ENCODE measurements at regions not wholly inside any gene's neighbourhood (a gene's known extent, or its start where the extent isn't known, plus 50 kb on each side); places are given as distances from the start of the nearest gene placed in this dataset.

GRCh38 chr7:41039386-41039953 lies 663.4 kb downstream of the INHBA start:
- peaks cover 2% of the 10 kb centered on the region for H3K9me3 Mint-ChIP-seq
- H3K27me3 Mint-ChIP-seq (ENCODE audit: low read depth) = peaks cover 3% of the 10 kb centered on the region
- no peak overlapping the region for H3K27ac Mint-ChIP-seq (ENCODE audit: unreplicated experiment)
- DNase-seq (ENCODE audit: low read depth, low spot score) = no peak
- no peak overlapping the region for H3K4me3 Mint-ChIP-seq
- TF ChIP-seq CTCF (conservative IDR thresholded peaks at IDR 0.05) = no peak
- H3K4me1 Mint-ChIP-seq = peaks cover 9% of the 10 kb centered on the region
- no peaks in the 10 kb centered on the region for H3K36me3 Mint-ChIP-seq (ENCODE audit: low read depth)

GRCh38 chr7:41038211-41038610 lies 664.7 kb downstream of the INHBA start:
- Mint-ChIP-seq H3K4me1 (peaks cover 9% of the 10 kb centered on the region), H3K9me3 (peaks cover 1% of the 10 kb centered on the region), H3K4me3 (no peak overlapping the region), H3K36me3 (ENCODE audit: low read depth) (no peaks in the 10 kb centered on the region), H3K27me3 (ENCODE audit: low read depth) (peaks cover 3% of the 10 kb centered on the region), H3K27ac (ENCODE audit: unreplicated experiment) (no peak overlapping the region)
- no peak for DNase-seq (ENCODE audit: low read depth, low spot score)
- no peak for TF ChIP-seq CTCF (conservative IDR thresholded peaks at IDR 0.05)

GRCh38 chr7:41037691-41038090 lies 665.2 kb downstream of the INHBA start:
- Mint-ChIP-seq H3K27me3 (ENCODE audit: low read depth) (peaks cover 3% of the 10 kb centered on the region), H3K4me3 (no peak overlapping the region), H3K36me3 (ENCODE audit: low read depth) (no peaks in the 10 kb centered on the region), H3K4me1 (peaks cover 9% of the 10 kb centered on the region), H3K27ac (ENCODE audit: unreplicated experiment) (no peak overlapping the region), H3K9me3 (peaks cover 2% of the 10 kb centered on the region)
- no peak for TF ChIP-seq CTCF (conservative IDR thresholded peaks at IDR 0.05)
- DNase-seq (ENCODE audit: low read depth, low spot score) = no peak

- Mint-ChIP-seq H3K9me3 (peaks cover 2% of the 10 kb centered on the region), H3K36me3 (ENCODE audit: low read depth) (no peaks in the 10 kb centered on the region), H3K4me1 (peaks cover 9% of the 10 kb centered on the region), H3K4me3 (no peak overlapping the region), H3K27me3 (ENCODE audit: low read depth) (peaks cover 3% of the 10 kb centered on the region), H3K27ac (ENCODE audit: unreplicated experiment) (peak overlapping the region; percentile 65)
- no peak for DNase-seq (ENCODE audit: low read depth, low spot score)
- no peak for TF ChIP-seq CTCF (conservative IDR thresholded peaks at IDR 0.05)
Observed at GRCh38 chr7:41035794-41036193, 667.1 kb downstream of the INHBA start.

GRCh38 chr7:41033500-41033899 lies 669.4 kb downstream of the INHBA start:
- Mint-ChIP-seq H3K4me1 (peaks cover 9% of the 10 kb centered on the region), H3K4me3 (no peak overlapping the region), H3K9me3 (peaks cover 2% of the 10 kb centered on the region), H3K27ac (ENCODE audit: unreplicated experiment) (no peak overlapping the region), H3K27me3 (ENCODE audit: low read depth) (peaks cover 3% of the 10 kb centered on the region), H3K36me3 (ENCODE audit: low read depth) (no peaks in the 10 kb centered on the region)
- no peak for DNase-seq (ENCODE audit: low read depth, low spot score)
- TF ChIP-seq CTCF (conservative IDR thresholded peaks at IDR 0.05) = no peak

Measured in neural crest cell (in vitro differentiated cells).